B cell (primary cell): ENCODE measurements at regions not wholly inside any gene's neighbourhood (a gene's known extent, or its start where the extent isn't known, plus 50 kb on each side); places are given as distances from the start of the nearest gene placed in this dataset.

Source experiments
- ATAC-seq: fragments of 200-7000 bp; cut with Tn5 transposase; one replicate; pipeline ENCODE4 v1.10.0; 2021; ENCODE audit warnings: low read depth, mild to moderate bottlenecking, moderate number of reproducible peaks, moderate library complexity
- CTCF ChIA-PET: fragments of 350-600 bp; sonication (Branson Sonifier 250); formaldehyde crosslinking; loops from one replicate; lab custom pipeline; 2021; ENCODE audit warnings: antibody characterized with exemption, inconsistent platforms; lab: Charles Lee
- POLR2A ChIA-PET: fragments of 350-600 bp; sonication (Branson Sonifier 250); formaldehyde crosslinking; loops from one replicate; lab custom pipeline; 2021; ENCODE audit warnings: antibody characterized with exemption; lab: Charles Lee
- DNase-seq: peaks from one replicate; pipeline ENCODE4 v3.0.0; 2013
- H2AFZ ChIP-seq: 2 replicates; pipeline ENCODE4 v1.6.1; 2012; ENCODE audit warnings: mild to moderate bottlenecking, low read depth, low read length; ENCODE audit not compliant: insufficient read depth, poor library complexity, severe bottlenecking
- H3K27ac ChIP-seq, 2 donors: 1 replicate in 1 of 2; 2 replicates in 1 of 2; pipeline ENCODE4 v1.5.1; 2012 to 2013; ENCODE audit warnings: low read length in 2 of 2, mild to moderate bottlenecking in 2 of 2, moderate library complexity in 1 of 2
- H3K27me3 ChIP-seq, 4 experiments: fragments of 200-600 bp in 1 of 4; sonication (generic) in 1 of 4; replicated peaks in 1 of 4; 1 replicate in 2 of 4; 2 replicates in 2 of 4; pipeline versions ENCODE4 v1.6.1 to v1.7.0; 2013 to 2016; ENCODE audit warnings: low read length in 3 of 4, mild to moderate bottlenecking in 2 of 4, mixed read lengths in 1 of 4, moderate library complexity in 1 of 4; ENCODE audit not compliant: insufficient read depth in 4 of 4, control insufficient read depth in 3 of 4; ENCODE audit errors: control extremely low read depth in 1 of 4
- H3K36me3 ChIP-seq, 2 experiments: replicated peaks in 1 of 2; 1 replicate in 1 of 2; 2 replicates in 1 of 2; pipeline versions ENCODE4 v1.6.1 to v1.7.1; 2013; ENCODE audit warnings: low read length in 1 of 2; ENCODE audit not compliant: insufficient read depth in 2 of 2, control insufficient read depth in 1 of 2; ENCODE audit errors: control extremely low read depth in 1 of 2, extremely low read depth in 1 of 2
- H3K4me1 ChIP-seq, 2 donors: fragments of 200-600 bp in 1 of 2; sonication (generic) in 1 of 2; 1 replicate in 1 of 2; 2 replicates in 1 of 2; pipeline versions ENCODE4 v1.5.1 to v1.6.1; 2013 to 2017; ENCODE audit warnings: low read length in 2 of 2; ENCODE audit not compliant: control insufficient read depth in 2 of 2, insufficient read depth in 2 of 2
- H3K4me2 ChIP-seq: replicated peaks from 2 replicates; pipeline ENCODE3; 2012; ENCODE audit warnings: mild to moderate bottlenecking, low read depth, low read length; ENCODE audit not compliant: poor library complexity, severe bottlenecking
- H3K4me3 ChIP-seq, 5 experiments: fragments of 200-600 bp in 1 of 5; sonication (generic) in 1 of 5; 1 replicate in 3 of 5; 2 replicates in 2 of 5; pipeline versions ENCODE4 v1.5.1 to v1.7.0; 2011 to 2016; ENCODE audit warnings: low read length in 4 of 5, mild to moderate bottlenecking in 4 of 5, low read depth in 2 of 5, control low read depth in 1 of 5, moderate library complexity in 1 of 5; ENCODE audit not compliant: insufficient read depth in 1 of 5; ENCODE audit errors: control extremely low read depth in 1 of 5, extremely low read depth in 1 of 5
- H3K79me2 ChIP-seq: fragments of 200-600 bp; sonication (generic); one replicate; pipeline ENCODE4 v1.6.0; 2016; ENCODE audit warnings: low read length; ENCODE audit not compliant: control insufficient read depth, insufficient read depth
- H3K9ac ChIP-seq: fragments of 200-600 bp; sonication (generic); 2 replicates; pipeline ENCODE4 v1.6.1; 2017; ENCODE audit warnings: mild to moderate bottlenecking, low read length, moderate library complexity
- H3K9me3 ChIP-seq, 3 donors: one replicate each; pipeline versions ENCODE4 v1.6.1 to v1.7.1; 2013; ENCODE audit warnings: low read length in 2 of 3; ENCODE audit not compliant: control insufficient read depth in 2 of 3, insufficient read depth in 1 of 3; ENCODE audit errors: control extremely low read depth in 1 of 3
- H4K20me1 ChIP-seq: 2 replicates; pipeline ENCODE4 v1.6.0; 2012; ENCODE audit warnings: mild to moderate bottlenecking, low read length; ENCODE audit not compliant: insufficient read depth, control insufficient read depth, poor library complexity, severe bottlenecking
- H3K27ac Mint-ChIP-seq: one replicate; pipeline ENCODE4 v1.8.0; 2021; ENCODE audit warnings: mixed read lengths
- H3K27me3 Mint-ChIP-seq: one replicate; pipeline ENCODE4 v1.8.0; 2021; ENCODE audit warnings: mixed read lengths
- H3K4me1 Mint-ChIP-seq: one replicate; pipeline ENCODE4 v1.8.0; 2021; ENCODE audit warnings: mixed read lengths
- H3K4me3 Mint-ChIP-seq: one replicate; pipeline ENCODE4 v1.8.0; 2021; ENCODE audit warnings: mixed read lengths
- H3K9me3 Mint-ChIP-seq: one replicate; pipeline ENCODE4 v1.8.0; 2022; ENCODE audit warnings: mixed read lengths; ENCODE audit not compliant: insufficient read depth
- EZH2 ChIP-seq: IDR thresholded peaks from 2 replicates; pipeline ENCODE4 v1.6.1; 2012; ENCODE audit warnings: borderline replicate concordance, low read depth, mild to moderate bottlenecking, moderate library complexity, low read length; ENCODE audit not compliant: insufficient read depth, poor library complexity, severe bottlenecking
- WGBS: methylation state at CpG from one replicate; pipeline ENCODE4 v1.1.5; 2013; ENCODE audit warnings: missing lambda C conversion rate; ENCODE audit not compliant: insufficient coverage; 5-methylcytosine and 5-hydroxymethylcytosine counted together
- intact Hi-C: fragments of 100-400 bp; cut with micrococcal nuclease; formaldehyde crosslinking; loops from one replicate; pipeline ENCODE4 v1.10.0; 2022
- TF ChIP-seq, protein P1 (sequence below): fragments of 200-600 bp; IDR thresholded peaks from one replicate; pipeline ENCODE4 v1.8.0; 2022; ENCODE audit warnings: antibody characterized with exemption, mild to moderate bottlenecking

DNA sequence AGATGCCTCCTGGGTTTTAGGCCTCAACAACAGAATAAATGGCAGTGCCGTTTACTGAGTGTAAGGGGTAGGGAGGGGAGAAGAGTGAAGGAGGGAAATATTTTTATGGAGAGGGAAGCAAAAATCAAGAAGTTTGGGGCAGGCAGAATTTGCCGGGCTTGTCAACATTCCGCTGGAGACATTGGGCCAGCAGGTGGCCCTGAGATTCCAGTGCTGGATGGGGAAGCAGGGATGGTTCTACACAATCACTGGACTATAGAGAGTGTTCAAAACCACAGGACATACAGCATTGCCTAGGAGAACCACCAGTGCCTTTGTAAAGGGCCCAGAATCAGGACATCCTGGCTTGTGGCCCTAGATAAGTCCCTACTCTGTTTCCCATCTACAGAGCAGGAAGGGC lies 598.6 kb upstream of the MGMT start:
- H3K9me3 ChIP-seq = peaks cover 0 to 2% (median 0%) of the 10 kb centered on the region in 3 donors
- no peaks in the 10 kb centered on the region for H3K27me3 Mint-ChIP-seq

GRCh38 chr10:128869101-128869749 lies 597.8 kb upstream of the MGMT start:
- H3K36me3 ChIP-seq = no peaks in the 10 kb centered on the region
- Mint-ChIP-seq H3K27ac (no peak overlapping the region), H3K4me1 (no peaks in the 10 kb centered on the region), H3K9me3 (no peaks in the 10 kb centered on the region), H3K27me3 (no peaks in the 10 kb centered on the region), H3K4me3 (no peak overlapping the region)
- no peak for TF ChIP-seq EZH2
- TF ChIP-seq, protein P1, sequence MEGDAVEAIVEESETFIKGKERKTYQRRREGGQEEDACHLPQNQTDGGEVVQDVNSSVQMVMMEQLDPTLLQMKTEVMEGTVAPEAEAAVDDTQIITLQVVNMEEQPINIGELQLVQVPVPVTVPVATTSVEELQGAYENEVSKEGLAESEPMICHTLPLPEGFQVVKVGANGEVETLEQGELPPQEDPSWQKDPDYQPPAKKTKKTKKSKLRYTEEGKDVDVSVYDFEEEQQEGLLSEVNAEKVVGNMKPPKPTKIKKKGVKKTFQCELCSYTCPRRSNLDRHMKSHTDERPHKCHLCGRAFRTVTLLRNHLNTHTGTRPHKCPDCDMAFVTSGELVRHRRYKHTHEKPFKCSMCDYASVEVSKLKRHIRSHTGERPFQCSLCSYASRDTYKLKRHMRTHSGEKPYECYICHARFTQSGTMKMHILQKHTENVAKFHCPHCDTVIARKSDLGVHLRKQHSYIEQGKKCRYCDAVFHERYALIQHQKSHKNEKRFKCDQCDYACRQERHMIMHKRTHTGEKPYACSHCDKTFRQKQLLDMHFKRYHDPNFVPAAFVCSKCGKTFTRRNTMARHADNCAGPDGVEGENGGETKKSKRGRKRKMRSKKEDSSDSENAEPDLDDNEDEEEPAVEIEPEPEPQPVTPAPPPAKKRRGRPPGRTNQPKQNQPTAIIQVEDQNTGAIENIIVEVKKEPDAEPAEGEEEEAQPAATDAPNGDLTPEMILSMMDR = no peak
- DNase-seq (no peak), ATAC-seq (no peak)
- H3K27me3 ChIP-seq = no peaks in the 10 kb centered on the region
- H3K4me1 ChIP-seq = no peaks in the 10 kb centered on the region
- H4K20me1 ChIP-seq = no peaks in the 10 kb centered on the region
- no peak overlapping the region for H2AFZ ChIP-seq
- no peak overlapping the region for H3K4me3 ChIP-seq
- ChIA-PET POLR2A (no interaction called here), CTCF (no interaction called here)
- H3K9me3 ChIP-seq = peaks cover 0 to 2% (median 0%) of the 10 kb centered on the region in 3 donors
- H3K4me2 ChIP-seq = no peak overlapping the region
- WGBS = 81% methylated on average over 9 of the region's 15 CpGs
- intact Hi-C loops = no loop called here
- H3K9ac ChIP-seq = no peak overlapping the region
- H3K27ac ChIP-seq = no peak overlapping the region
- no peaks in the 10 kb centered on the region for H3K79me2 ChIP-seq

More for the DNA sequence above, 598.6 kb upstream of the MGMT start:
- Histone ChIP-seq H3K36me3 (no peaks in the 10 kb centered on the region), H3K27ac (no peak overlapping the region), H4K20me1 (no peaks in the 10 kb centered on the region), H3K79me2 (no peaks in the 10 kb centered on the region), H3K4me3 (no peak overlapping the region), H3K4me2 (no peak overlapping the region), H3K9ac (no peak overlapping the region), H2AFZ (no peak overlapping the region), H3K4me1 (no peaks in the 10 kb centered on the region), H3K27me3 (no peaks in the 10 kb centered on the region)
- CTCF ChIA-PET = no interaction called here
- ATAC-seq = no peak
- intact Hi-C loops = no loop called here
- no peak for DNase-seq
- Mint-ChIP-seq H3K27ac (no peak overlapping the region), H3K4me3 (no peak overlapping the region), H3K9me3 (no peaks in the 10 kb centered on the region), H3K4me1 (no peaks in the 10 kb centered on the region)
- POLR2A ChIA-PET = no interaction called here
- TF ChIP-seq, protein P1 = no peak
- no peak for TF ChIP-seq EZH2
- WGBS = 100% methylated on average over 3 of the region's 3 CpGs
